ENCODE measurements at regions not wholly inside any gene's neighbourhood (a gene's known extent, or its start where the extent isn't known, plus 50 kb on each side); places are given as distances from the start of the nearest gene placed in this dataset.

- TF ChIP-seq CTCF (IDR thresholded peaks at IDR 0.05) (no peak), POLR2A (IDR thresholded peaks at IDR 0.05) (no peak)
Measured at GRCh38 chr4:114547340-114548134, 51.1 kb upstream of the UGT8 start.
